H9 (cell line): ENCODE measurements at regions not wholly inside any gene's neighbourhood (a gene's known extent, or its start where the extent isn't known, plus 50 kb on each side); places are given as distances from the start of the nearest gene placed in this dataset.

ENCODE experiments used
- DNase-seq: peaks from one replicate; pipeline ENCODE4 v3.0.0-alpha.2; 2017
- H2AFZ ChIP-seq: one replicate; pipeline ENCODE4 v1.6.1; 2013; ENCODE audit warnings: mild to moderate bottlenecking, low read length, control low read depth, moderate library complexity
- H2AK5ac ChIP-seq: 2 replicates; pipeline ENCODE4 v1.6.1; 2013; ENCODE audit warnings: low read length, control low read depth, mixed read lengths; ENCODE audit not compliant: insufficient read length
- H2BK120ac ChIP-seq: one replicate; pipeline ENCODE4 v1.6.1; 2013; ENCODE audit warnings: low read depth, mild to moderate bottlenecking, low read length, control low read depth, inconsistent platforms; ENCODE audit not compliant: poor library complexity, severe bottlenecking
- H2BK12ac ChIP-seq: 2 replicates; pipeline ENCODE4 v1.6.1; 2013; ENCODE audit warnings: low read length, control low read depth, mixed read lengths, low read depth; ENCODE audit not compliant: insufficient read length
- H2BK15ac ChIP-seq: 2 replicates; pipeline ENCODE4 v1.6.1; 2013; ENCODE audit warnings: low read depth, low read length, control low read depth
- H2BK20ac ChIP-seq: one replicate; pipeline ENCODE4 v1.6.1; 2013; ENCODE audit warnings: low read depth, mild to moderate bottlenecking, low read length, control low read depth, inconsistent platforms; ENCODE audit not compliant: poor library complexity, severe bottlenecking
- H2BK5ac ChIP-seq: 2 replicates; pipeline ENCODE4 v1.6.1; 2013; ENCODE audit warnings: low read length, control low read depth, mixed read lengths; ENCODE audit not compliant: insufficient read length
- H3K14ac ChIP-seq: 2 replicates; pipeline ENCODE4 v1.6.1; 2013; ENCODE audit warnings: low read length, control low read depth; ENCODE audit not compliant: insufficient read depth
- H3K18ac ChIP-seq: 2 replicates; pipeline ENCODE4 v1.6.1; 2013; ENCODE audit warnings: low read depth, mild to moderate bottlenecking, mixed read lengths, low read length, control low read depth; ENCODE audit not compliant: insufficient read length
- H3K23ac ChIP-seq: 2 replicates; pipeline ENCODE4 v1.6.1; 2013; ENCODE audit warnings: low read length, control low read depth, mixed read lengths, low read depth; ENCODE audit not compliant: insufficient read length
- H3K23me2 ChIP-seq: 2 replicates; pipeline ENCODE4 v1.6.1; 2013; ENCODE audit warnings: low read depth, mild to moderate bottlenecking, mixed read lengths, low read length, control low read depth; ENCODE audit not compliant: insufficient read length, poor library complexity, severe bottlenecking
- H3K27ac ChIP-seq: 2 replicates; pipeline ENCODE4 v1.5.1; 2013; ENCODE audit warnings: low read length, control low read depth, mixed read lengths, low read depth; ENCODE audit not compliant: insufficient read length
- H3K27me3 ChIP-seq: 2 replicates; pipeline ENCODE4 v1.6.1; 2013; ENCODE audit warnings: low read length, control low read depth, inconsistent platforms; ENCODE audit not compliant: insufficient read depth
- H3K4ac ChIP-seq: 2 replicates; pipeline ENCODE4 v1.6.1; 2013; ENCODE audit warnings: low read depth, mild to moderate bottlenecking, control low read depth, inconsistent platforms, low read length, moderate library complexity
- H3K4me1 ChIP-seq: 2 replicates; pipeline ENCODE4 v1.6.1; 2013; ENCODE audit warnings: low read length, control low read depth, inconsistent platforms; ENCODE audit not compliant: insufficient read depth
- H3K4me2 ChIP-seq: 2 replicates; pipeline ENCODE4 v1.6.1; 2013; ENCODE audit warnings: low read length, control low read depth, mixed read lengths; ENCODE audit not compliant: insufficient read length, insufficient read depth
- H3K56ac ChIP-seq: 2 replicates; pipeline ENCODE4 v1.6.1; 2013; ENCODE audit warnings: low read depth, mild to moderate bottlenecking, mixed read lengths, low read length, control low read depth; ENCODE audit not compliant: insufficient read length
- H3K79me1 ChIP-seq: 2 replicates; pipeline ENCODE4 v1.6.1; 2013; ENCODE audit warnings: low read depth, mild to moderate bottlenecking, moderate library complexity, low read length, control low read depth, inconsistent platforms; ENCODE audit not compliant: insufficient read depth, poor library complexity, severe bottlenecking
- H3K79me2 ChIP-seq: 2 replicates; pipeline ENCODE4 v1.6.1; 2013; ENCODE audit warnings: low read length, control low read depth, inconsistent platforms; ENCODE audit not compliant: insufficient read depth
- H3K9ac ChIP-seq: 2 replicates; pipeline ENCODE4 v1.6.1; 2013; ENCODE audit warnings: low read length, control low read depth, mixed read lengths; ENCODE audit not compliant: insufficient read length; ENCODE audit errors: extremely low read depth
- H3K9me3 ChIP-seq: one replicate; pipeline ENCODE4 v1.6.1; 2013; ENCODE audit warnings: low read depth, low read length, inconsistent platforms; ENCODE audit not compliant: control insufficient read depth
- H3T11ph ChIP-seq: one replicate; pipeline ENCODE4 v1.6.1; 2013; ENCODE audit warnings: mild to moderate bottlenecking, low read length, control low read depth, inconsistent platforms
- H4K20me1 ChIP-seq: one replicate; pipeline ENCODE4 v1.6.1; 2013; ENCODE audit not compliant: control insufficient read depth, insufficient read length, insufficient read depth
- H4K5ac ChIP-seq: 2 replicates; pipeline ENCODE4 v1.6.1; 2013; ENCODE audit warnings: low read depth, mild to moderate bottlenecking, mixed read lengths, low read length, control low read depth; ENCODE audit not compliant: insufficient read length
- H4K8ac ChIP-seq: replicated peaks from 2 replicates; pipeline ENCODE4 v1.6.1; 2013; ENCODE audit warnings: low read length, control low read depth, mixed read lengths, low read depth; ENCODE audit not compliant: insufficient read length
- H4K91ac ChIP-seq: 2 replicates; pipeline ENCODE4 v1.6.1; 2013; ENCODE audit warnings: low read depth, mild to moderate bottlenecking, moderate library complexity, mixed read lengths, low read length, control low read depth; ENCODE audit not compliant: insufficient read length
- H3K27ac Mint-ChIP-seq, 3 experiments: 2 replicates in 2 of 3; 3 replicates in 1 of 3; pipeline ENCODE4 v1.8.0; 2020 to 2021; ENCODE audit warnings: mixed read lengths in 3 of 3, mild to moderate bottlenecking in 1 of 3, moderate library complexity in 1 of 3
- H3K27me3 Mint-ChIP-seq: 2 replicates; pipeline ENCODE4 v1.8.0; 2021; ENCODE audit warnings: low read depth, mild to moderate bottlenecking, moderate library complexity, mixed read lengths
- H3K36me3 Mint-ChIP-seq, 3 experiments: 2 replicates in 2 of 3; 3 replicates in 1 of 3; pipeline ENCODE4 v1.8.0; 2020 to 2021; ENCODE audit warnings: low read depth in 3 of 3, mixed read lengths in 3 of 3; ENCODE audit not compliant: insufficient read depth in 1 of 3
- H3K4me1 Mint-ChIP-seq, 2 experiments: 2 replicates each; pipeline ENCODE4 v1.8.0; 2020; ENCODE audit warnings: mixed read lengths in 2 of 2
- H3K4me3 Mint-ChIP-seq, 2 experiments: 2 replicates in 1 of 2; 3 replicates in 1 of 2; pipeline ENCODE4 v1.8.0; 2020 to 2021; ENCODE audit warnings: mild to moderate bottlenecking in 2 of 2, mixed read lengths in 2 of 2, moderate library complexity in 1 of 2
- H3K9me3 Mint-ChIP-seq, 2 experiments: 2 replicates in 1 of 2; 3 replicates in 1 of 2; pipeline ENCODE4 v1.8.0; 2020; ENCODE audit warnings: mild to moderate bottlenecking in 2 of 2, mixed read lengths in 2 of 2, moderate library complexity in 1 of 2
- CTCF ChIP-seq: fragments of 200-600 bp; sonication (generic); conservative IDR thresholded peaks from 3 replicates; pipeline ENCODE4 v1.8.0; 2021; ENCODE audit warnings: antibody characterized with exemption, mild to moderate bottlenecking
- WGBS: extraction: QIAGEN DNeasy Blood & Tissue Kit; methylation state at CpG from one replicate; pipeline ENCODE4 v1.1.7; 2013; ENCODE audit warnings: missing lambda C conversion rate, low lambda C conversion rate, mixed read lengths; ENCODE audit not compliant: insufficient read length; ENCODE audit errors: extremely low coverage; 5-methylcytosine and 5-hydroxymethylcytosine counted together

- H3K18ac ChIP-seq: no peak overlapping the region
- no CpG with 5 or more reads among the region's 3 CpGs for WGBS
- H3K27ac ChIP-seq: no peak overlapping the region
- H3K4me2 ChIP-seq: no peak overlapping the region
- H2BK12ac ChIP-seq: no peak overlapping the region
- peaks cover 2% of the 10 kb centered on the region for H3K27me3 Mint-ChIP-seq
- no peak overlapping the region for H3K9ac ChIP-seq
- H2AK5ac ChIP-seq: no peak overlapping the region
- H3K36me3 Mint-ChIP-seq: no peaks in the 10 kb centered on the region
- H3K4me3 Mint-ChIP-seq: no peak overlapping the region
- no peak overlapping the region for H4K5ac ChIP-seq
- DNase-seq: no peak
- TF ChIP-seq CTCF: no peak
- no peaks in the 10 kb centered on the region for H3K79me2 ChIP-seq
- H4K91ac ChIP-seq: no peak overlapping the region
- no peak overlapping the region for H2AFZ ChIP-seq
- H3K27me3 ChIP-seq: no peaks in the 10 kb centered on the region
- H2BK20ac ChIP-seq: no peak overlapping the region
- H3K9me3 Mint-ChIP-seq: no peaks in the 10 kb centered on the region; a peak in 2 of 5 replicates
- no peak overlapping the region for H3T11ph ChIP-seq
- no peaks in the 10 kb centered on the region for H4K20me1 ChIP-seq
- H2BK15ac ChIP-seq: no peak overlapping the region
- H3K79me1 ChIP-seq: no peaks in the 10 kb centered on the region
- no peak overlapping the region for H3K4ac ChIP-seq
- H2BK120ac ChIP-seq: no peak overlapping the region
- H3K4me1 Mint-ChIP-seq: peaks cover 3 to 4% of the 10 kb centered on the region in 2 experiments; a peak in 2 of 4 replicates
- no peak overlapping the region for H3K23ac ChIP-seq
- no peaks in the 10 kb centered on the region for H3K4me1 ChIP-seq
- H3K14ac ChIP-seq: no peak overlapping the region
- no peak overlapping the region for H4K8ac ChIP-seq
- H2BK5ac ChIP-seq: no peak overlapping the region
- no peaks in the 10 kb centered on the region for H3K23me2 ChIP-seq
- no peak overlapping the region for H3K56ac ChIP-seq
- no peaks in the 10 kb centered on the region for H3K9me3 ChIP-seq
- no peak overlapping the region; a peak in 1 of 7 replicates for H3K27ac Mint-ChIP-seq
These were observed 100.9 kb downstream of the TSN start for GRCh38 chr2:121856360-121856759.
